ENCODE measurements at regions not wholly inside any gene's neighbourhood (a gene's known extent, or its start where the extent isn't known, plus 50 kb on each side); places are given as distances from the start of the nearest gene placed in this dataset.
A peak's percentile ranks its signal among the peaks of the same experiment; 100 is the strongest.

DNA sequence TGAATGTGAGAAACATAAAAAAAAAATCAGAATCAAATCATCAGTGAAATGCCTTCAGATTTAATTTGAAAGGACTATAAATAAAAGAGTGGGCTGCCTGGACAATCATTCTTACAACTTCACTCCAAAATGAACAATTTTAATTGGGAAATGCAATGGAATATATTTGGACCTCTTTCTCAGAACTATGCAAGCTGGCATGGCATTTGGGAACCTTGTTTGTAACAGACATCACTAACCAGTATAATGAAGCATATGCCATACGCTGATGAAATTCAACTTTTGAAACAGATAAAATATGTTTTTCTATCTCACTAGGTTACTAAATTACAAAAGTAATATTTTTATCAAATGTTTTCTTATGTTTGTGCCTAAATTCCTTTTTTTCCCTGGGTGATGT lies 64.2 kb upstream of the FAM216B start:
- Histone ChIP-seq H3K9me3 (replicated peaks in 1 of 3) (no peaks in the 10 kb centered on the region), H3K27me3 (peaks cover 11% of the 10 kb centered on the region), H3K4me3 (no peak overlapping the region), H3K27ac (no peak overlapping the region), H3K36me3 (replicated peaks in 1 of 2) (no peaks in the 10 kb centered on the region), H3K4me1 (replicated peaks in 1 of 2) (no peaks in the 10 kb centered on the region)
- intact Hi-C loops (cut with DNase I) = no loop called here
- no peak for TF ChIP-seq POLR2A (IDR thresholded peaks at IDR 0.05)
- TF ChIP-seq, protein P1, sequence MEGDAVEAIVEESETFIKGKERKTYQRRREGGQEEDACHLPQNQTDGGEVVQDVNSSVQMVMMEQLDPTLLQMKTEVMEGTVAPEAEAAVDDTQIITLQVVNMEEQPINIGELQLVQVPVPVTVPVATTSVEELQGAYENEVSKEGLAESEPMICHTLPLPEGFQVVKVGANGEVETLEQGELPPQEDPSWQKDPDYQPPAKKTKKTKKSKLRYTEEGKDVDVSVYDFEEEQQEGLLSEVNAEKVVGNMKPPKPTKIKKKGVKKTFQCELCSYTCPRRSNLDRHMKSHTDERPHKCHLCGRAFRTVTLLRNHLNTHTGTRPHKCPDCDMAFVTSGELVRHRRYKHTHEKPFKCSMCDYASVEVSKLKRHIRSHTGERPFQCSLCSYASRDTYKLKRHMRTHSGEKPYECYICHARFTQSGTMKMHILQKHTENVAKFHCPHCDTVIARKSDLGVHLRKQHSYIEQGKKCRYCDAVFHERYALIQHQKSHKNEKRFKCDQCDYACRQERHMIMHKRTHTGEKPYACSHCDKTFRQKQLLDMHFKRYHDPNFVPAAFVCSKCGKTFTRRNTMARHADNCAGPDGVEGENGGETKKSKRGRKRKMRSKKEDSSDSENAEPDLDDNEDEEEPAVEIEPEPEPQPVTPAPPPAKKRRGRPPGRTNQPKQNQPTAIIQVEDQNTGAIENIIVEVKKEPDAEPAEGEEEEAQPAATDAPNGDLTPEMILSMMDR (IDR thresholded peaks at IDR 0.05) = no peak
- WGBS, 4 donors = 45 to 97% (median 72%) methylated on average over 1 of the region's 1 CpG
- no peak for DNase-seq

DNA sequence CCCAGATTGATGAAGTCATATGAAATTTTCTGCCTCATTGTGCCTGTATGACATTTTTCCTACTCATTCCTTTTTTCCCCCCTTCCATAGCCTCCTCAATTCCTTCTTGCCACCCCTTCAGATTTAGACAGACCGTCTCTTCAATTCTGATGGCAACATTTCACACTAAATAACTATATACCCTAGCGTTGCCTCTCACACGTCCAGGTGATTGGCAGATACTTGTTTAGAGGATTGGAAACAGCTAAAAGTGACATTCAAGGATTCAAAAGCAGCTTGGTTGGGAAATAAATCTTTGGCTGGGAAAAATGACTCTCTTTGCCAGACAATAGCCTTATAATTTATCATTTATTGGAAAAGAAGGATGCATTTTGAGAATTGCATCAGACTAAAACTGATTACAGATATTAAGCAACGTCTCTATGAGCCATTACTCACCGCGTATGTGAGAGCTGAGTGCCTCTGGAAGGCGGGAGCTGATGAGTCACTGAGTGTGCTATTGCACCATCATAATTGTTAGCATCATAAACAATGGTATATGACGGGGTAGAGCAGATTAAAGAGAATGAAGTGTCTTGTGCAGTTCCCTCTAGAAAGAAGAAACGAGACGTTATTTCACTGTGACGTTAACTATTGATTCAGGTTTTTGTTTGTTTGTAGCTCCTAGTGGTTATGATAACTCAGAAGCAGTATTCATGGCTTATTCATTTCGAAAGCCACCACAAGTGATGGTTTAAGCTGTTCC lies 61.1 kb upstream of the FAM216B start:
- 50 to 55% (median 53%) methylated on average over 12 of the region's 12 CpGs for WGBS, 4 donors
- peaks cover 11% of the 10 kb centered on the region for H3K27me3 ChIP-seq
- TF ChIP-seq, protein P1 (IDR thresholded peaks at IDR 0.05) = no peak
- no peak for TF ChIP-seq POLR2A (IDR thresholded peaks at IDR 0.05)
- intact Hi-C loops (cut with DNase I) = no loop called here
- peak; percentile 25 to 75 (median 58) for DNase-seq
- H3K4me3 ChIP-seq = no peak overlapping the region
- no peaks in the 10 kb centered on the region for H3K36me3 ChIP-seq (replicated peaks in 1 of 2)
- no peaks in the 10 kb centered on the region for H3K9me3 ChIP-seq (replicated peaks in 1 of 3)
- no peak overlapping the region for H3K27ac ChIP-seq
- no peaks in the 10 kb centered on the region for H3K4me1 ChIP-seq (replicated peaks in 1 of 2)

DNA sequence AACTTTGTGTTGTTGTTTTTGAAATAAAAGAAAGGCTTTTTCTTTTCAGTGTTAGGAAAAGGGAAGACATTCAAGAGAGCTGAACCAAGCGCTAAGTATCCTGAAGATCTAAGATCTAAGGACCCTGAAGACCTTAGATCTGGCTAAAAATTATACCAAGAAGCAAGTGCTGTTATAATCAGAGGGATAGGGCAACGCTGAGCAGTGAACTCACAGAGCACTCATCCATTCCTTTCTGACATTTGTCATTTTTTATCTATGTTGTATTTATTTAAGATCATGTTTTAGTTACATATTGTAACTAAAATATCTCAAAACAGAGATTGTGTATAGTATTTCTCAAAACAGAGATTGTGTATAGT lies 60.5 kb upstream of the FAM216B start:
- H3K27me3 ChIP-seq = peaks cover 11% of the 10 kb centered on the region
- no peaks in the 10 kb centered on the region for H3K36me3 ChIP-seq (replicated peaks in 1 of 2)
- no peak overlapping the region for H3K4me3 ChIP-seq
- no peak for TF ChIP-seq POLR2A (IDR thresholded peaks at IDR 0.05)
- TF ChIP-seq, protein P1 (IDR thresholded peaks at IDR 0.05) = no peak
- H3K27ac ChIP-seq = no peak overlapping the region
- no peak for DNase-seq
- no peaks in the 10 kb centered on the region for H3K4me1 ChIP-seq (replicated peaks in 1 of 2)
- 66 to 80% (median 74%) methylated on average over 2 of the region's 2 CpGs for WGBS, 4 donors
- no peaks in the 10 kb centered on the region for H3K9me3 ChIP-seq (replicated peaks in 1 of 3)
- intact Hi-C loops (cut with DNase I) = no loop called here

DNA sequence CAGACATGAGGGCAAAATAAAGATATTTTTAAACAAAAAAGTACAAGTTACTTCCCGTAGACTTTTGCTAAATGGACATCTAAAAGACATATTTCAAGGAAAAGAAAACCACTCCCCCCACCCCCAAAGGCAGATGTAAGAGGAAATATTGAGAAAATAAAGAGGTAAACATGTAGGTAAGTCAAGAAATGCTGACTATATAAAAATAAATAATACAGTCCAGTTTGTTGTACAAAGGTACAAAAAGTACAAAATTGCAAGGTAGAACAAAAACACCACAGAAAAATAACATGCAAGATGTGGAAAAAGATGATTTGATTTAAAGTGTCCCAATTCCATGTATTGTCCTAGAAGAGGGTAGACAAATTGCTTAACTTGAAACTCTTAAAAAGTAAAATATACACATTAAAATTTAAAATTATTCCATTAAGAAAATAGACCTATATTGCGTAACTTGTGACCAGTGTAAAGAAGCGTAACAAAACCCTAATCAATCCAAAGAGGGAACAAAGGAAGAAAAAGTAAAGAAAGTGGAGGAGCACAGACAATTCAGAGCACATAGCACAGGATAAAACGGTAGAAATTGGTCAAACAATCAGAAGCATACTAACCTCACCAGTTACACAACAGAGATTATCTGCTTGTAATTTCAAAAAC lies 58.4 kb upstream of the FAM216B start:
- whole genome bisulfite sequencing, 4 donors = 88 to 93% (median 88%) methylated on average over 4 of the region's 4 CpGs
- no peaks in the 10 kb centered on the region for H3K4me1 ChIP-seq (replicated peaks in 1 of 2)
- H3K36me3 ChIP-seq (replicated peaks in 1 of 2) = no peaks in the 10 kb centered on the region
- H3K9me3 ChIP-seq (replicated peaks in 1 of 3) = no peaks in the 10 kb centered on the region
- DNase-seq = no peak
- H3K4me3 ChIP-seq = no peak overlapping the region
- H3K27ac ChIP-seq = no peak overlapping the region
- no peak for TF ChIP-seq POLR2A (IDR thresholded peaks at IDR 0.05)
- TF ChIP-seq, protein P1 (IDR thresholded peaks at IDR 0.05) = no peak
- H3K27me3 ChIP-seq = peaks cover under 1% of the 10 kb centered on the region
- intact Hi-C loops (cut with DNase I) = no loop called here

All from adrenal gland (tissue), 9 donors.